CD4-positive, alpha-beta memory T cell (primary cell): ENCODE measurements at regions not wholly inside any gene's neighbourhood (a gene's known extent, or its start where the extent isn't known, plus 50 kb on each side); places are given as distances from the start of the nearest gene placed in this dataset.
A peak's percentile ranks its signal among the peaks of the same experiment; 100 is the strongest.

ENCODE experiments used
- CTCF ChIA-PET: fragments of 350-600 bp; sonication (Branson Sonifier 250); formaldehyde crosslinking; loops from one replicate; lab custom pipeline; 2021; ENCODE audit warnings: inconsistent platforms; ENCODE audit not compliant: partially characterized antibody; lab: Charles Lee
- POLR2A ChIA-PET: fragments of 350-600 bp; sonication (Branson Sonifier 250); formaldehyde crosslinking; loops from one replicate; lab custom pipeline; 2021; ENCODE audit not compliant: partially characterized antibody; lab: Charles Lee
- DNase-seq, 5 donors: peaks; one replicate each; pipeline versions ENCODE4 v3.0.0 to v3.0.0-alpha.2; 2020 to 2022; ENCODE audit warnings: mixed read lengths in 1 of 5
- H3K27ac ChIP-seq: one replicate; pipeline ENCODE4 v1.7.0; 2013; ENCODE audit warnings: low read depth, low read length
- H3K27me3 ChIP-seq: 2 replicates; pipeline ENCODE4 v1.7.0; 2013; ENCODE audit warnings: mild to moderate bottlenecking, low read length, moderate library complexity; ENCODE audit not compliant: insufficient read depth
- H3K36me3 ChIP-seq: 2 replicates; pipeline ENCODE4 v1.7.0; 2013; ENCODE audit warnings: mild to moderate bottlenecking, low read length, moderate library complexity; ENCODE audit not compliant: insufficient read depth
- H3K4me1 ChIP-seq: 2 replicates; pipeline ENCODE4 v1.7.0; 2013; ENCODE audit warnings: mild to moderate bottlenecking, low read length, moderate library complexity; ENCODE audit not compliant: insufficient read depth
- H3K4me3 ChIP-seq, 2 donors: one replicate each; pipeline ENCODE4 v1.7.0; 2013; ENCODE audit warnings: low read length in 2 of 2, mild to moderate bottlenecking in 1 of 2
- H3K9me3 ChIP-seq, 2 donors: one replicate each; pipeline ENCODE4 v1.7.0; 2013; ENCODE audit warnings: low read length in 2 of 2, control low read depth in 1 of 2; ENCODE audit not compliant: control insufficient read depth in 1 of 2
- H3K27ac Mint-ChIP-seq, 7 donors: one replicate each; pipeline ENCODE4 v1.8.0; 2020 to 2021; ENCODE audit warnings: mixed read lengths in 7 of 7, mild to moderate bottlenecking in 6 of 7, inconsistent platforms in 3 of 7, moderate library complexity in 3 of 7
- H3K27me3 Mint-ChIP-seq, 2 donors: one replicate each; pipeline ENCODE4 v1.8.0; 2020 to 2021; ENCODE audit warnings: mixed read lengths in 2 of 2
- H3K36me3 Mint-ChIP-seq, 2 donors: one replicate each; pipeline ENCODE4 v1.8.0; 2020 to 2021; ENCODE audit warnings: mixed read lengths in 2 of 2, inconsistent platforms in 1 of 2, mild to moderate bottlenecking in 1 of 2
- H3K4me1 Mint-ChIP-seq, 4 donors: one replicate each; pipeline ENCODE4 v1.8.0; 2020 to 2021; ENCODE audit warnings: mixed read lengths in 4 of 4, mild to moderate bottlenecking in 1 of 4
- H3K4me3 Mint-ChIP-seq, 8 donors: one replicate each; pipeline ENCODE4 v1.8.0; 2020 to 2021; ENCODE audit warnings: mixed read lengths in 8 of 8, mild to moderate bottlenecking in 7 of 8, moderate library complexity in 6 of 8, inconsistent platforms in 3 of 8
- H3K9me3 Mint-ChIP-seq, 8 donors: one replicate each; pipeline ENCODE4 v1.8.0; 2020 to 2021; ENCODE audit warnings: mixed read lengths in 8 of 8, mild to moderate bottlenecking in 5 of 8, inconsistent platforms in 3 of 8, moderate library complexity in 1 of 8
- intact Hi-C: fragments of 100-400 bp; cut with micrococcal nuclease; formaldehyde crosslinking; loops from one replicate; pipeline ENCODE4 v1.15.1; 2023

DNA sequence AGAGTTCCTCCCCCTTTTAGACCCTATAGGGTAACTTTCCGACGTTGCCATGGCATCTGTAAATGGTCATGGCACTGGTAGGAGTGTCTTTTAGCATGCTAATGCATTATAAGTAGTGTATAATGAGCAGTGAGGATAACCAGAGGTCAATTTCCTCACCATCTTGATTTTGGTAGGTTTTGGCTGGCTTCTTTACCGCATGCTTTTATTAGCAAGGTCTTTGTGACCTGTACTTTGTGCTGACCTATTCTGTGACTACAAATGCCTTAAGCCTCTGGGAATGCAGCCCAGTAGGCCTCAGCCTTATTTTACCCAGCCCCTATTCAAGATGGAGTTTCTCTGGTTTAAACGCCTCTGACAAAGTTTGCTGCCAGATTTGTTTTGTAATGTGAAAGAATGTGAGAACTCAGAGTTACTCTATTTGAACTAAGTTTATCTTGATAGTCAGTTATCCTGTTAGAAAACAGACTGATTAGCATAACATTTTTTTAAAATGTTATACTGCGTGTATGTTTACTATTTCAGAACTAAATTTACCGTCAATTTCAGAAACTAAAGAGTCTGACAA is 111.3 kb upstream of the PRSS16 start:
- Mint-ChIP-seq H3K4me3 (no peak overlapping the region), H3K4me1 (peaks cover 24 to 49% (median 29%) of the 10 kb centered on the region in 4 donors), H3K27ac (no peak overlapping the region), H3K36me3 (peaks cover 0 to 15% of the 10 kb centered on the region in 2 donors), H3K27me3 (no peaks in the 10 kb centered on the region), H3K9me3 (no peaks in the 10 kb centered on the region)
- POLR2A ChIA-PET: interaction anchor here (1.0 to 3.9 kb wide), 2 partner anchors 10 to 15 kb away, joined by 3 to 39 read pairs; a partner anchor contains a TSS
- peaks cover 46% of the 10 kb centered on the region for H3K4me1 ChIP-seq
- H3K27ac ChIP-seq: no peak overlapping the region
- no peak overlapping the region for H3K4me3 ChIP-seq
- H3K36me3 ChIP-seq: no peaks in the 10 kb centered on the region
- H3K27me3 ChIP-seq: no peaks in the 10 kb centered on the region
- intact Hi-C loops: loop anchor here (10.0 kb wide), 1 partner anchor 1729 kb away; no protein-coding TSS in a partner anchor
- no peaks in the 10 kb centered on the region for H3K9me3 ChIP-seq
- CTCF ChIA-PET: no interaction called here
- DNase-seq: no peak

DNA sequence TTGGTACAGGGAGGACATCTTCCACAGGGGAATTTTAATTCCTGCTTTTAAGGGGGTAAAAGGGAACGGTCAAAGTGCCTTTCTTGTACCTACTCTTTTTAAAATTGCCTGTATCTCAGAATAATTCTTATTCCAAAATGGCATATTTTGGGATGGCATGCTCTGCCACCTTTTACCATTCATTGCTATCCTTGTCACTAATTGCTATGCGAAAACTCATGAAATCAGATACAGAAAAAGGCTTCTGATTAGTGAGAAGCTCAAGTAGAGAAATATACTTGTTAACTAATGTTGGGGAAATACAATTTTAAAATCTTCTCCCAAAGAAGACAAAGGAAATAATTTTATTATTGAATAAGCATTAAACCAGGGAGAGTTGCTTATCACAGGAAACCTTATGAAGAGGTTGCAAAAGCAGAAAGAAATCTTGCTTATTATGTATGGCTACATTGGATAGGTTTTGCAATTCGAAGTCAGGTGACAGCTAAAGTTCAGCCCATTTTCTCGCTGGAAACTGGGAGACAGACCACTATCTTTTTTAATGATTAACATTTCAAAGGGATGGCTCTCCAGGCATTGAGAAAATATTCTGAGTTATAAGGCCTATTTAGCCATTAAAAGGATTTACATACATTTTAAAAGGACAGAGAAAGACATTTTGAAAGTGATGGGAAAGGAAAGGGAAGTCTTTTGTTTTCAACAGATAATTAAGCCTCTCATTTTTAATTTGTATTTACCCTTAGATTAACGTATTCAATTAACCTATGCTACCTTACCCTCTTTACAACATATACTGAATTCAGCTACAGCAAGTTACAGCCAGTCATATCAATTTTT is 110.3 kb upstream of the PRSS16 start:
- Histone ChIP-seq H3K9me3 (no peaks in the 10 kb centered on the region), H3K36me3 (no peaks in the 10 kb centered on the region), H3K4me1 (peaks cover 48% of the 10 kb centered on the region), H3K27ac (no peak overlapping the region), H3K4me3 (no peak overlapping the region), H3K27me3 (no peaks in the 10 kb centered on the region)
- Mint-ChIP-seq H3K36me3 (peaks cover 0 to 15% of the 10 kb centered on the region in 2 donors), H3K27me3 (no peaks in the 10 kb centered on the region), H3K27ac (peak overlapping the region in 1 of 7 donors; percentile 23), H3K4me3 (no peak overlapping the region), H3K9me3 (no peaks in the 10 kb centered on the region), H3K4me1 (peaks cover 28 to 56% (median 35%) of the 10 kb centered on the region in 4 donors)
- CTCF ChIA-PET: interaction anchor here (1.5 kb wide), 1 partner anchor 8 kb away, joined by 5 read pairs; no protein-coding TSS in a partner anchor
- no peak for DNase-seq
- POLR2A ChIA-PET: interaction anchor here (0.6 to 4.2 kb wide), 6 partner anchors 9 to 980 kb away, joined by 3 to 39 read pairs (median 20); a partner anchor contains a TSS
- intact Hi-C loops: loop anchor here (10.0 kb wide), 1 partner anchor 1728 kb away; no protein-coding TSS in a partner anchor

DNA sequence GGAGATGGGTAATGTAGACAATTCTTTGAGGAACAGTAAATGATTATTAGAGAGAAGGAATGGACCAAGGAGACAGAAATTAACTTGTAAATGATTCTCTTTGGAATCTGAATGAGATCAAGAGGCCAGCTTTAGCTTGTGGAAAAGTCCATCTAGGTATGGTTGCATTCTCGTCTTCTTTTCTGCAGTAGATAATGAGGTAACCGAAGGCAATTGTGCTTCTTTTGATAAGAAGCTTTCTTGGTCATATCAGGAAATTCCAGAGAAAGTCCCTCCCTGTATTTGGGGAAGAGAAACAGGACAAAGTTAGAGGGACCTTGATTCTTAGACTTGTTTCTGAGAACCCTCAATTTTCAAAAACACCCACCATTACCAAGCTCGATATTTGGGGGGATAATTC is 109.1 kb upstream of the PRSS16 start:
- intact Hi-C loops: loop anchor here (10.0 kb wide), 1 partner anchor 1726 kb away; no protein-coding TSS in a partner anchor
- POLR2A ChIA-PET: interaction anchor here (0.6 to 4.2 kb wide), 28 partner anchors 8 to 1117 kb away, joined by 3 to 39 read pairs (median 6); a partner anchor contains a TSS
- H3K4me3 Mint-ChIP-seq: peak overlapping the region; percentile 54 to 98 (median 94)
- H3K27me3 Mint-ChIP-seq: no peaks in the 10 kb centered on the region
- Histone ChIP-seq H3K9me3 (no peaks in the 10 kb centered on the region), H3K36me3 (no peaks in the 10 kb centered on the region), H3K27me3 (no peaks in the 10 kb centered on the region), H3K4me3 (peak overlapping the region in 1 of 2 donors; percentile 58), H3K27ac (peak overlapping the region; percentile 94), H3K4me1 (peaks cover 45% of the 10 kb centered on the region)
- no peak for DNase-seq
- no peaks in the 10 kb centered on the region for H3K9me3 Mint-ChIP-seq
- peaks cover 0 to 18% of the 10 kb centered on the region in 2 donors for H3K36me3 Mint-ChIP-seq
- H3K27ac Mint-ChIP-seq: peak overlapping the region; percentile 98 to 99 (median 99)
- CTCF ChIA-PET: interaction anchor here (0.9 to 2.1 kb wide), 4 partner anchors 9 to 669 kb away, joined by 3 to 10 read pairs (median 6); a partner anchor contains a TSS
- peaks cover 30 to 65% (median 37%) of the 10 kb centered on the region in 4 donors for H3K4me1 Mint-ChIP-seq

DNA sequence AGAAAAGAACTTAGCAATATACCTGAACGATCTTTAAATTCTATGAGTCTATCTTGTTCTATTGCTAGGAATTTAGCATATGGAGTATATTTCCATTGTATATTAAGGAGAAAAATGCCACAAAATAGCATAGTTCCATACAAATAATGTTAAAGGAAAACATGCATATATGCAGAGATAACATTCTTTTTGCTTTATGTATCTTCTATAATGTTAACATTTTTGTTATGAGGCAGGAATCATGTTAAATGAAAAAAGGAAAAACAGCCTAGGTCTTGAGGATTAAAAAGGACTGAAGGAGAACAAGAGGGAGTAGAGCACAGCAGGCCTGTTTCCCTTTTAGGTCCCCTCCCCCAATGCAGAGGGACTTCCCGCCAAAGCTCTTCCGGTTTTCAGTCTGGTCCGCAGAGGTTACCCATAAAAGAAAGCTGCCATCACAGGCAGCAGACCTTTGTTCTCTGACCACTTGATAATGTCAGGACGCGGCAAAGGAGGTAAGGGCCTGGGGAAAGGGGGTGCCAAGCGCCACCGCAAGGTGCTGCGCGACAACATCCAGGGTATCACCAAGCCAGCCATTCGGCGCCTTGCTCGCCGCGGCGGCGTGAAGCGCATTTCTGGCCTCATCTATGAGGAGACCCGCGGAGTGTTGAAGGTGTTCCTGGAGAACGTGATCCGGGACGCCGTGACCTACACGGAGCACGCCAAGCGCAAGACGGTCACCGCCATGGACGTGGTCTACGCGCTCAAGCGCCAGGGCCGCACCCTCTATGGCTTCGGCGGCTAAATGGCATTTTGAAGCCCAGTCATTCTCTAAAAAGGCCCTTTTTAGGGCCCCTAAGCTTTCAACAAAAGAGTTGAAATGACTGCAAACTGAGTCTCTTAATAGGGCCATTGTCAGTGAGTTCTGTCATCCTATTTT is 108.4 kb upstream of the PRSS16 start:
- peaks cover 30 to 66% (median 40%) of the 10 kb centered on the region in 4 donors for H3K4me1 Mint-ChIP-seq
- intact Hi-C loops: loop anchor here (1.0 to 10.0 kb wide), 2 partner anchors 8 to 1726 kb away; no protein-coding TSS in a partner anchor
- peaks cover 0 to 16% of the 10 kb centered on the region in 2 donors for H3K36me3 Mint-ChIP-seq
- H3K4me3 ChIP-seq: peak overlapping the region; percentile 58 to 73
- H3K27ac Mint-ChIP-seq: peak overlapping the region; percentile 98 to 99 (median 99)
- ChIA-PET CTCF (interaction anchor here (0.7 to 2.1 kb wide), 6 partner anchors 9 to 668 kb away, joined by 3 to 10 read pairs (median 4); a partner anchor contains a TSS), POLR2A (interaction anchor here (0.6 to 4.2 kb wide), 34 partner anchors 8 to 1119 kb away, joined by 3 to 39 read pairs (median 4); a partner anchor contains a TSS)
- peak; percentile 64 to 79 (median 69) for DNase-seq
- no peaks in the 10 kb centered on the region for H3K9me3 Mint-ChIP-seq
- H3K36me3 ChIP-seq: no peaks in the 10 kb centered on the region
- peak overlapping the region; percentile 93 to 98 (median 96) for H3K4me3 Mint-ChIP-seq
- no peaks in the 10 kb centered on the region for H3K9me3 ChIP-seq
- H3K27me3 Mint-ChIP-seq: no peaks in the 10 kb centered on the region
- peak overlapping the region; percentile 94 for H3K27ac ChIP-seq
- peaks cover 45% of the 10 kb centered on the region for H3K4me1 ChIP-seq
- H3K27me3 ChIP-seq: no peaks in the 10 kb centered on the region

DNA sequence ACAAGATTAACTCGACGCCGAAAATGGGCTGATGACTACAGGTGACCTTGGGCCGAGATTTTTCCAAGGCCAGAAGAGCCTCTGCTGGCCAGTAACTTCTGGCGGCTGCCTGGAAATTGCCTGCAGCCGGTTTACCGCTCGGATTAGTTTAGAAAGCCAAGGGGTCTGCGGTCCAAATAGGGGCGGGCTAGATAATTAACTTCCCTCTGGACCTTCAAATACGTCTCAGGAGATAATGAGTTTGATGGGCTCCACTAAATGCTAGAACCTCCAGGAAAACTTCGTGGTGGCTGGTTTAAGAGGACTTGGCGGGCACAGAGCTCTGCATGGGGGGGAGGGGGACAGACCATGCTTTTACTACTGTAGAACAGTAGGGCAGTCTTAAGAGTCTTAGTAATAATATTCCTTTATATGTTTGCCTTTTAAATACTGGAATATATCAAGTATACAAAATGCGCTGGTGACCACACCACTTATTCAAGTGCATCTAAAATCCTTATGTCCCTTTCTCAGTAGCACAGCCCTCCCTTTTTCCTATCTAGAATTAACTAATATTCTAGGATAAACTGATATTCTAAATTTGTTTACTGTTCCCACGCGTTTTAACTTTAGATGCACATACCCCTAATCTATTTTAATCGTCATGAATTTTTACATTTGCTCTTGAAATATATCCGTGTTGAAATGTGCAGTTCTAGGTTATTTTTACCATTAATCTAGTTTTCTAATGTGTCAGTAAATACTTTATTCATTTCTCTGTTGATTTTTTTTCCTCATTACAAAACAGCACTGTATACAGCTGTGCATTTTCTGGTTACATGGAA is 107.5 kb upstream of the PRSS16 start:
- POLR2A ChIA-PET: interaction anchor here (0.6 to 4.2 kb wide), 33 partner anchors 7 to 1120 kb away, joined by 3 to 39 read pairs (median 4); a partner anchor contains a TSS
- H3K27me3 Mint-ChIP-seq: no peaks in the 10 kb centered on the region
- no peaks in the 10 kb centered on the region for H3K36me3 ChIP-seq
- no peaks in the 10 kb centered on the region for H3K9me3 ChIP-seq
- H3K9me3 Mint-ChIP-seq: no peaks in the 10 kb centered on the region
- DNase-seq: peak in 1 of 5 donors; percentile 42
- H3K27ac Mint-ChIP-seq: peak overlapping the region; percentile 98 to 99 (median 99)
- H3K4me3 ChIP-seq: peak overlapping the region; percentile 58 to 73
- peak overlapping the region; percentile 94 for H3K27ac ChIP-seq
- H3K4me1 ChIP-seq: peaks cover 44% of the 10 kb centered on the region
- H3K36me3 Mint-ChIP-seq: peaks cover 0 to 16% of the 10 kb centered on the region in 2 donors
- CTCF ChIA-PET: interaction anchor here (0.7 to 2.1 kb wide), 5 partner anchors 8 to 36 kb away, joined by 3 to 10 read pairs (median 4); a partner anchor contains a TSS
- no peaks in the 10 kb centered on the region for H3K27me3 ChIP-seq
- intact Hi-C loops: loop anchor here (1.0 to 10.0 kb wide), 2 partner anchors 9 to 1725 kb away; no protein-coding TSS in a partner anchor
- H3K4me3 Mint-ChIP-seq: peak overlapping the region; percentile 93 to 98 (median 96)
- H3K4me1 Mint-ChIP-seq: peaks cover 33 to 66% (median 43%) of the 10 kb centered on the region in 4 donors
